HepG2 (cell line): ENCODE measurements at regions not wholly inside any gene's neighbourhood (a gene's known extent, or its start where the extent isn't known, plus 50 kb on each side); places are given as distances from the start of the nearest gene placed in this dataset.

Experiments
- ERF ChIP-seq: IDR thresholded peaks from 2 replicates; pipeline ENCODE4 v1.6.1; 2018; ENCODE audit warnings: missing biosample characterization, missing genetic modification reagents
- NBN ChIP-seq: fragments of 450-650 bp; conservative IDR thresholded peaks from 2 replicates; pipeline ENCODE4 v1.6.1; 2017

DNA sequence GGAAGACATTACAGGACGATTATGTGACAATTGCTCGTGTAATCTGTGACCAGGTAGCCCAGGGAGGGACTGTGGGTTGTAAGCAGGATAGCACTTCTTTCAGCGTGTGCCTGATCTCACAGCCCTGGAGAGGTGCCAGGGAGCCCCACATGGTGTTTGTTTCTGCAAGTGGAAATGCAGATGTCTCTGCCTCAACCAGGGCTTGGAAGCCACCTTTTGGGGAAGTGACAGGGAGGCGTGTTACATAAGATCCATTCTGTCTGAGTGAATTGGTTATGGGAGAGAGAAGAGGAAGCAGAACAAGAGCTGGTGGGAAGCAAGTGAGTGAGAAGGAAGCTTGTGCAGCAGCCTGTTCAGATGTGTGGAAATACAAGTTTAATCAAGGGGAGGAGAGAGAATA, 104.5 kb upstream of the GATB start:
- no peak for TF ChIP-seq ERF (CRISPR knock-in tag)
- TF ChIP-seq NBN: no peak
